ENCODE measurements at regions not wholly inside any gene's neighbourhood (a gene's known extent, or its start where the extent isn't known, plus 50 kb on each side); places are given as distances from the start of the nearest gene placed in this dataset.
"Not testable (repeated sequence)": the region's sequence is repeated elsewhere in the genome, so short reads cannot be mapped to it uniquely, and the experiment has no call there.

DNA sequence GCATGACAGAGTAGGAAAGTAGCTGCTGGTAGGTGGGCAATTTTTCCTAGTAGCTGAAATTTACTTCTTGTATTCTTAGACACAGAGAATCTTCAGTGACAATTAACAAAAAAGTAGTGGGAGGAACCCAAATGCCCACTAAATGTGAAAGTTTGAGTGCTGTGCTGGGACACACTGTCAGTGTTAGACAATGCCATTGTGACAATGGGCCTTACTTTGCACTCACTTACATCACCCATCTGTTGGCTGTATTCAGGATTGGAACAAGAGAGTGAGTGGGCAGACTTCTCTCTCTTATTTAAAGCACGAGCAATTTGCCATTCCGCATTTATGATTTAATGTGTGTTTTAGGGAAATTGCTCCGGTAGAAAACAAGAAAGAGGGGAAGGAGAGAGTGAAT is 662.5 kb downstream of the CBLN4 start:
- no peak for DNase-seq (ENCODE audit: low spot score)
- Mint-ChIP-seq H3K4me3 (ENCODE audit: unreplicated experiment) (no peak overlapping the region), H3K9me3 (ENCODE audit: low read depth) (peaks cover 11% of the 10 kb centered on the region), H3K4me1 (ENCODE audit: low read depth) (no peaks in the 10 kb centered on the region), H3K27ac (ENCODE audit: unreplicated experiment) (no peak overlapping the region), H3K36me3 (ENCODE audit: low read depth) (no peaks in the 10 kb centered on the region), H3K27me3 (ENCODE audit: low read depth) (no peaks in the 10 kb centered on the region)
- TF ChIP-seq, protein P1, sequence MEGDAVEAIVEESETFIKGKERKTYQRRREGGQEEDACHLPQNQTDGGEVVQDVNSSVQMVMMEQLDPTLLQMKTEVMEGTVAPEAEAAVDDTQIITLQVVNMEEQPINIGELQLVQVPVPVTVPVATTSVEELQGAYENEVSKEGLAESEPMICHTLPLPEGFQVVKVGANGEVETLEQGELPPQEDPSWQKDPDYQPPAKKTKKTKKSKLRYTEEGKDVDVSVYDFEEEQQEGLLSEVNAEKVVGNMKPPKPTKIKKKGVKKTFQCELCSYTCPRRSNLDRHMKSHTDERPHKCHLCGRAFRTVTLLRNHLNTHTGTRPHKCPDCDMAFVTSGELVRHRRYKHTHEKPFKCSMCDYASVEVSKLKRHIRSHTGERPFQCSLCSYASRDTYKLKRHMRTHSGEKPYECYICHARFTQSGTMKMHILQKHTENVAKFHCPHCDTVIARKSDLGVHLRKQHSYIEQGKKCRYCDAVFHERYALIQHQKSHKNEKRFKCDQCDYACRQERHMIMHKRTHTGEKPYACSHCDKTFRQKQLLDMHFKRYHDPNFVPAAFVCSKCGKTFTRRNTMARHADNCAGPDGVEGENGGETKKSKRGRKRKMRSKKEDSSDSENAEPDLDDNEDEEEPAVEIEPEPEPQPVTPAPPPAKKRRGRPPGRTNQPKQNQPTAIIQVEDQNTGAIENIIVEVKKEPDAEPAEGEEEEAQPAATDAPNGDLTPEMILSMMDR (IDR thresholded peaks at IDR 0.05) = no peak

DNA sequence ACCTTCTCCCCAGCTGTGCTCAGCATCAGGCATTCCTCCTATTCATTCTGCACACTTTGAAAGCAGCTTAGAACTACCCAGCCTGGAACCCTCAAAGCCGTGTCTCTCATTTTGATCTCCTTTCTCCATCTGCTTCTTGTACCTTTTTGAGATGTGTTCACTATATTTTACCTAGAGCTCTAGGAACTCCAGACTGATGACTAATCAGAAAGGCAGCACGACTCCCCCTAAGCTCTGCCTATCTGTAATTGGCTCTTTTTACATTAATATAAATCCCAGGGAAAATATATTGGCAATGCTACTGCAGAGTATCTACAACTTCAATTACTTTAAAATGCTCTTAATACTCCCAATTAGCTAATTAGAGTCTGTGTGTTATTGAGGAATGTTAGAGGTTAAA is 671.5 kb downstream of the CBLN4 start:
- no peaks in the 10 kb centered on the region for H3K4me1 Mint-ChIP-seq (ENCODE audit: low read depth)
- H3K27me3 Mint-ChIP-seq (ENCODE audit: low read depth) = peaks cover 2% of the 10 kb centered on the region
- no peak overlapping the region for H3K27ac Mint-ChIP-seq (ENCODE audit: unreplicated experiment)
- no peaks in the 10 kb centered on the region for H3K36me3 Mint-ChIP-seq (ENCODE audit: low read depth)
- TF ChIP-seq, protein P1 (IDR thresholded peaks at IDR 0.05) = no peak
- H3K4me3 Mint-ChIP-seq (ENCODE audit: unreplicated experiment) = no peak overlapping the region
- peaks cover 3% of the 10 kb centered on the region for H3K9me3 Mint-ChIP-seq (ENCODE audit: low read depth)
- DNase-seq (ENCODE audit: low spot score) = no peak

DNA sequence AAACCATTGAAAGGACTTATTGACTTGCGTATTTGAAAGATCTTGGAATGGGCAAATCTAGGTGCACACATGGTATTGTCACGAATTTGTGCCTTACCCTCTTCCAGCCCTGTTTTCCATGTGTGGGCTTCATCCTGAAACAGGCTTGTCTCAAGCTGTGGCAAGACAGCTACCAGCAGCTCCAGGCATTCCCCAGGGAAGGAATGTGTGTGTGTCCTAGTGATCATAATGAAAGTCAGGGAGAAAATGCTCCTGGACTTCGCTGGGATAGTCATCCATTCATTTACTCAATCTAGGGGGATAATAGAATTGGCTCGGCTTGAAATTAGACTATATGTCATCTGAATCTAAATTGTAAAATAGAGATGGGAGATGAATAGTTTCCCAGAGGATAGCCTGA is 676.2 kb downstream of the CBLN4 start:
- H3K27ac Mint-ChIP-seq (ENCODE audit: unreplicated experiment) = no peak overlapping the region

DNA sequence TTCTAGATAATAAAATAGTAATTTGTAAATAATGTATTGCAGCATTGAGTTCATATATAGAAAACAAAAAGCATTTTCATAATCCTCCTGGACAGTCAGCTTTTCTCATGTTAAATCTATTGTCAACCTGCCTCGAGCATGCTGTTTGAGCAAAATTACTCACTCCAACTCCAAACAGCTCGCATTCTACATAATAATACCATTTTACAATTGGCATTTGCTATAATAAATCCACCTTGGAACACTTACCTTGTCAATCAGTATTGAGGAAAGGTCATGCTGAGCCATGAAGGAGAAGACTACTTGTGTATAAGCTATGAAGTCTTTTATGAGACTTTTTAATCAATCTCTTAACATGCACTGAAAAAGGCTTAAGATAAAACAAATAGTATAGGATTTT is 682.6 kb downstream of the CBLN4 start:
- TF ChIP-seq, protein P1 (IDR thresholded peaks at IDR 0.05) = no peak
- Mint-ChIP-seq H3K4me1 (ENCODE audit: low read depth) (no peaks in the 10 kb centered on the region), H3K27me3 (ENCODE audit: low read depth) (no peaks in the 10 kb centered on the region), H3K36me3 (ENCODE audit: low read depth) (no peaks in the 10 kb centered on the region), H3K27ac (ENCODE audit: unreplicated experiment) (no peak overlapping the region), H3K4me3 (ENCODE audit: unreplicated experiment) (no peak overlapping the region), H3K9me3 (ENCODE audit: low read depth) (peaks cover 15% of the 10 kb centered on the region)
- DNase-seq (ENCODE audit: low spot score) = no peak

More for the DNA sequence above, 676.2 kb downstream of the CBLN4 start:
- no peak for DNase-seq (ENCODE audit: low spot score)
- TF ChIP-seq, protein P1 (IDR thresholded peaks at IDR 0.05) = no peak
- Mint-ChIP-seq H3K27me3 (ENCODE audit: low read depth) (no peaks in the 10 kb centered on the region), H3K9me3 (ENCODE audit: low read depth) (peaks cover 19% of the 10 kb centered on the region), H3K36me3 (ENCODE audit: low read depth) (no peaks in the 10 kb centered on the region), H3K4me1 (ENCODE audit: low read depth) (no peaks in the 10 kb centered on the region), H3K4me3 (ENCODE audit: unreplicated experiment) (no peak overlapping the region)

DNA sequence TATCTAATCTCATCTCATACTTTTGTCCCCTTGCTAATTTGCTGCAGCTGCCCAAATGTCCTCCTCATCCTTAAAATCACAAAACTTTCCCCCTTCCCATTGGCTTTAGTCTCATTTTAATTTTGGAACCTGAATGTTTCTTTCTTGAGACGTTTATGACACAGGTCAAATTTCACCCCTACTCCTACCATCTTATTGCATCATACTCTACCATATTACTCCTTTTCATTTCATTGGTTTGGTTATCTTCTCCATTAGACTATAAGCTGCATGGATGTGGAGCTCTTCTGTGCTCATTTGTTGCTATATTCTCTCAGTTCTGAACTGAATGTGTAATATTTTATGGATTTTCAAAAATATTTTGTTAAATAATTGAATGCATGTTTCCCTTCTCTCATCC is 688.6 kb downstream of the CBLN4 start:
- Mint-ChIP-seq H3K4me3 (ENCODE audit: unreplicated experiment) (no peak overlapping the region), H3K4me1 (ENCODE audit: low read depth) (no peaks in the 10 kb centered on the region), H3K36me3 (ENCODE audit: low read depth) (no peaks in the 10 kb centered on the region), H3K27ac (ENCODE audit: unreplicated experiment) (no peak overlapping the region), H3K9me3 (ENCODE audit: low read depth) (peaks cover 19% of the 10 kb centered on the region), H3K27me3 (ENCODE audit: low read depth) (no peaks in the 10 kb centered on the region)
- no peak for DNase-seq (ENCODE audit: low spot score)
- TF ChIP-seq, protein P1 (IDR thresholded peaks at IDR 0.05) = no peak

DNA sequence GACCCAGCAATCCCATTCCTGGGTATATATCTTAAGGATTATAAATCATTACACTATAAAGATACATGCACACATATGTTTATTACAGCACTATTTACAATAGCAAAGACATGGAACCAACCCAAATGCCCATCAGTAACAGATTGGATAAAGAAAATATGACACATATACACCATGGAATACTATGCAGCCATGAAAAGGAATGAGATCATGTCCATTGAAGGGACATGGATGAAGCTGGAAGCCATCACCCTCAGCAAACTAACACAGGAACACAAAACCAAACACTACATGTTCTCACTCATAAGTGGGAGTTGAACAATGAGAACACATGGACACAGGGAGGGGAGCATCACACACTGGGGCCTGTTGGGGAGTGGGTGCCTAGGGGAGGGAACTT is 694.5 kb downstream of the CBLN4 start:
- H3K4me1 Mint-ChIP-seq (ENCODE audit: low read depth); H3K4me3 Mint-ChIP-seq (ENCODE audit: unreplicated experiment); H3K27me3 Mint-ChIP-seq (ENCODE audit: low read depth); H3K36me3 Mint-ChIP-seq (ENCODE audit: low read depth); H3K27ac Mint-ChIP-seq (ENCODE audit: unreplicated experiment); DNase-seq (ENCODE audit: low spot score): not testable (repeated sequence)
- peaks cover 48% of the 10 kb centered on the region for H3K9me3 Mint-ChIP-seq (ENCODE audit: low read depth)

All from chondrocyte (in vitro differentiated cells).